HepG2 (cell line): ENCODE measurements at regions not wholly inside any gene's neighbourhood (a gene's known extent, or its start where the extent isn't known, plus 50 kb on each side); places are given as distances from the start of the nearest gene placed in this dataset.

Experiments
- CEBPB ChIP-seq: IDR thresholded peaks from 2 replicates; pipeline ENCODE4 v1.6.1; 2011; ENCODE audit warnings: low read depth, low read length, improper control_type of control experiment, borderline replicate concordance
- CTCF ChIP-seq: sonication (generic); formaldehyde crosslinking; IDR thresholded peaks from 2 replicates; pipeline ENCODE4 v1.5.0; 2020; ENCODE audit warnings: mild to moderate bottlenecking, missing genetic modification reagents, moderate library complexity
- MED1 ChIP-seq: sonication (generic); formaldehyde crosslinking; IDR thresholded peaks from 2 replicates; pipeline ENCODE4 v1.4.0; 2020; ENCODE audit warnings: missing genetic modification reagents
- MYPOP ChIP-seq: sonication (generic); formaldehyde crosslinking; IDR thresholded peaks from 2 replicates; pipeline ENCODE4 v1.8.1; 2023; ENCODE audit warnings: mild to moderate bottlenecking, moderate library complexity, missing genetic modification reagents
- PHF5A ChIP-seq: IDR thresholded peaks from one replicate; pipeline ENCODE4 v1.6.1; 2018; ENCODE audit warnings: low read depth, missing genetic modification reagents; ENCODE audit not compliant: unreplicated experiment
- ZNF121 ChIP-seq: sonication (generic); formaldehyde crosslinking; IDR thresholded peaks from 2 replicates; pipeline ENCODE4 v1.5.0; 2020; ENCODE audit warnings: mild to moderate bottlenecking, missing genetic modification reagents
- ZNF263 ChIP-seq: sonication (generic); formaldehyde crosslinking; IDR thresholded peaks from 2 replicates; pipeline ENCODE4 v1.4.0; 2020; ENCODE audit warnings: missing genetic modification reagents
- ZNF274 ChIP-seq: sonication (generic); formaldehyde crosslinking; IDR thresholded peaks from 2 replicates; pipeline ENCODE4 v1.5.1; 2020; ENCODE audit warnings: mild to moderate bottlenecking, missing genetic modification reagents
- ZNF335 ChIP-seq: sonication (generic); formaldehyde crosslinking; IDR thresholded peaks from 2 replicates; pipeline ENCODE4 v1.4.0; 2020; ENCODE audit warnings: missing genetic modification reagents
- TF ChIP-seq, protein P1 (sequence below): sonication (generic); formaldehyde crosslinking; IDR thresholded peaks from 2 replicates; pipeline ENCODE4 v1.5.0; 2020; ENCODE audit warnings: mild to moderate bottlenecking, missing genetic modification reagents, borderline replicate concordance
- TF ChIP-seq, protein P2 (sequence below): sonication (generic); formaldehyde crosslinking; conservative IDR thresholded peaks from 2 replicates; pipeline ENCODE4 v1.5.0; 2020; ENCODE audit warnings: missing genetic modification reagents

- TF ChIP-seq, protein P1, sequence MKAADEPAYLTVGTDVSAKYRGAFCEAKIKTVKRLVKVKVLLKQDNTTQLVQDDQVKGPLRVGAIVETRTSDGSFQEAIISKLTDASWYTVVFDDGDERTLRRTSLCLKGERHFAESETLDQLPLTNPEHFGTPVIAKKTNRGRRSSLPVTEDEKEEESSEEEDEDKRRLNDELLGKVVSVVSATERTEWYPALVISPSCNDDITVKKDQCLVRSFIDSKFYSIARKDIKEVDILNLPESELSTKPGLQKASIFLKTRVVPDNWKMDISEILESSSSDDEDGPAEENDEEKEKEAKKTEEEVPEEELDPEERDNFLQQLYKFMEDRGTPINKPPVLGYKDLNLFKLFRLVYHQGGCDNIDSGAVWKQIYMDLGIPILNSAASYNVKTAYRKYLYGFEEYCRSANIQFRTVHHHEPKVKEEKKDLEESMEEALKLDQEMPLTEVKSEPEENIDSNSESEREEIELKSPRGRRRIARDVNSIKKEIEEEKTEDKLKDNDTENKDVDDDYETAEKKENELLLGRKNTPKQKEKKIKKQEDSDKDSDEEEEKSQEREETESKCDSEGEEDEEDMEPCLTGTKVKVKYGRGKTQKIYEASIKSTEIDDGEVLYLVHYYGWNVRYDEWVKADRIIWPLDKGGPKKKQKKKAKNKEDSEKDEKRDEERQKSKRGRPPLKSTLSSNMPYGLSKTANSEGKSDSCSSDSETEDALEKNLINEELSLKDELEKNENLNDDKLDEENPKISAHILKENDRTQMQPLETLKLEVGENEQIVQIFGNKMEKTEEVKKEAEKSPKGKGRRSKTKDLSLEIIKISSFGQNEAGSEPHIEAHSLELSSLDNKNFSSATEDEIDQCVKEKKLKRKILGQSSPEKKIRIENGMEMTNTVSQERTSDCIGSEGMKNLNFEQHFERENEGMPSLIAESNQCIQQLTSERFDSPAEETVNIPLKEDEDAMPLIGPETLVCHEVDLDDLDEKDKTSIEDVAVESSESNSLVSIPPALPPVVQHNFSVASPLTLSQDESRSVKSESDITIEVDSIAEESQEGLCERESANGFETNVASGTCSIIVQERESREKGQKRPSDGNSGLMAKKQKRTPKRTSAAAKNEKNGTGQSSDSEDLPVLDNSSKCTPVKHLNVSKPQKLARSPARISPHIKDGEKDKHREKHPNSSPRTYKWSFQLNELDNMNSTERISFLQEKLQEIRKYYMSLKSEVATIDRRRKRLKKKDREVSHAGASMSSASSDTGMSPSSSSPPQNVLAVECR (CRISPR knock-in tag) = no peak
- TF ChIP-seq PHF5A (CRISPR knock-in tag) (no peak), ZNF263 (no peak), ZNF335 (CRISPR knock-in tag) (no peak), MED1 (CRISPR knock-in tag) (no peak), CTCF (CRISPR knock-in tag) (no peak), ZNF274 (CRISPR knock-in tag) (no peak), MYPOP (CRISPR knock-in tag) (no peak), ZNF121 (CRISPR knock-in tag) (no peak), CEBPB (no peak)
- TF ChIP-seq, protein P2, sequence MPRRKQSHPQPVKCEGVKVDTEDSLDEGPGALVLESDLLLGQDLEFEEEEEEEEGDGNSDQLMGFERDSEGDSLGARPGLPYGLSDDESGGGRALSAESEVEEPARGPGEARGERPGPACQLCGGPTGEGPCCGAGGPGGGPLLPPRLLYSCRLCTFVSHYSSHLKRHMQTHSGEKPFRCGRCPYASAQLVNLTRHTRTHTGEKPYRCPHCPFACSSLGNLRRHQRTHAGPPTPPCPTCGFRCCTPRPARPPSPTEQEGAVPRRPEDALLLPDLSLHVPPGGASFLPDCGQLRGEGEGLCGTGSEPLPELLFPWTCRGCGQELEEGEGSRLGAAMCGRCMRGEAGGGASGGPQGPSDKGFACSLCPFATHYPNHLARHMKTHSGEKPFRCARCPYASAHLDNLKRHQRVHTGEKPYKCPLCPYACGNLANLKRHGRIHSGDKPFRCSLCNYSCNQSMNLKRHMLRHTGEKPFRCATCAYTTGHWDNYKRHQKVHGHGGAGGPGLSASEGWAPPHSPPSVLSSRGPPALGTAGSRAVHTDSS = no peak
These were observed 502.2 kb upstream of the DAB1 start for GRCh38 chr1:57926025-57926552.
